H9 (cell line): ENCODE measurements at regions not wholly inside any gene's neighbourhood (a gene's known extent, or its start where the extent isn't known, plus 50 kb on each side); places are given as distances from the start of the nearest gene placed in this dataset.

Experiments used
- DNase-seq: peaks from one replicate; pipeline ENCODE4 v3.0.0-alpha.2; 2017
- H2AFZ ChIP-seq: one replicate; pipeline ENCODE4 v1.6.1; 2013; ENCODE audit warnings: mild to moderate bottlenecking, low read length, control low read depth, moderate library complexity
- H2AK5ac ChIP-seq: 2 replicates; pipeline ENCODE4 v1.6.1; 2013; ENCODE audit warnings: low read length, control low read depth, mixed read lengths; ENCODE audit not compliant: insufficient read length
- H2BK120ac ChIP-seq: one replicate; pipeline ENCODE4 v1.6.1; 2013; ENCODE audit warnings: low read depth, mild to moderate bottlenecking, low read length, control low read depth, inconsistent platforms; ENCODE audit not compliant: poor library complexity, severe bottlenecking
- H2BK12ac ChIP-seq: 2 replicates; pipeline ENCODE4 v1.6.1; 2013; ENCODE audit warnings: low read length, control low read depth, mixed read lengths, low read depth; ENCODE audit not compliant: insufficient read length
- H2BK15ac ChIP-seq: 2 replicates; pipeline ENCODE4 v1.6.1; 2013; ENCODE audit warnings: low read depth, low read length, control low read depth
- H2BK20ac ChIP-seq: one replicate; pipeline ENCODE4 v1.6.1; 2013; ENCODE audit warnings: low read depth, mild to moderate bottlenecking, low read length, control low read depth, inconsistent platforms; ENCODE audit not compliant: poor library complexity, severe bottlenecking
- H2BK5ac ChIP-seq: 2 replicates; pipeline ENCODE4 v1.6.1; 2013; ENCODE audit warnings: low read length, control low read depth, mixed read lengths; ENCODE audit not compliant: insufficient read length
- H3K14ac ChIP-seq: 2 replicates; pipeline ENCODE4 v1.6.1; 2013; ENCODE audit warnings: low read length, control low read depth; ENCODE audit not compliant: insufficient read depth
- H3K18ac ChIP-seq: 2 replicates; pipeline ENCODE4 v1.6.1; 2013; ENCODE audit warnings: low read depth, mild to moderate bottlenecking, mixed read lengths, low read length, control low read depth; ENCODE audit not compliant: insufficient read length
- H3K23ac ChIP-seq: 2 replicates; pipeline ENCODE4 v1.6.1; 2013; ENCODE audit warnings: low read length, control low read depth, mixed read lengths, low read depth; ENCODE audit not compliant: insufficient read length
- H3K23me2 ChIP-seq: 2 replicates; pipeline ENCODE4 v1.6.1; 2013; ENCODE audit warnings: low read depth, mild to moderate bottlenecking, mixed read lengths, low read length, control low read depth; ENCODE audit not compliant: insufficient read length, poor library complexity, severe bottlenecking
- H3K27ac ChIP-seq: 2 replicates; pipeline ENCODE4 v1.5.1; 2013; ENCODE audit warnings: low read length, control low read depth, mixed read lengths, low read depth; ENCODE audit not compliant: insufficient read length
- H3K27me3 ChIP-seq: 2 replicates; pipeline ENCODE4 v1.6.1; 2013; ENCODE audit warnings: low read length, control low read depth, inconsistent platforms; ENCODE audit not compliant: insufficient read depth
- H3K4ac ChIP-seq: 2 replicates; pipeline ENCODE4 v1.6.1; 2013; ENCODE audit warnings: low read depth, mild to moderate bottlenecking, control low read depth, inconsistent platforms, low read length, moderate library complexity
- H3K4me1 ChIP-seq: 2 replicates; pipeline ENCODE4 v1.6.1; 2013; ENCODE audit warnings: low read length, control low read depth, inconsistent platforms; ENCODE audit not compliant: insufficient read depth
- H3K4me2 ChIP-seq: 2 replicates; pipeline ENCODE4 v1.6.1; 2013; ENCODE audit warnings: low read length, control low read depth, mixed read lengths; ENCODE audit not compliant: insufficient read length, insufficient read depth
- H3K56ac ChIP-seq: 2 replicates; pipeline ENCODE4 v1.6.1; 2013; ENCODE audit warnings: low read depth, mild to moderate bottlenecking, mixed read lengths, low read length, control low read depth; ENCODE audit not compliant: insufficient read length
- H3K79me1 ChIP-seq: 2 replicates; pipeline ENCODE4 v1.6.1; 2013; ENCODE audit warnings: low read depth, mild to moderate bottlenecking, moderate library complexity, low read length, control low read depth, inconsistent platforms; ENCODE audit not compliant: insufficient read depth, poor library complexity, severe bottlenecking
- H3K79me2 ChIP-seq: 2 replicates; pipeline ENCODE4 v1.6.1; 2013; ENCODE audit warnings: low read length, control low read depth, inconsistent platforms; ENCODE audit not compliant: insufficient read depth
- H3K9ac ChIP-seq: 2 replicates; pipeline ENCODE4 v1.6.1; 2013; ENCODE audit warnings: low read length, control low read depth, mixed read lengths; ENCODE audit not compliant: insufficient read length; ENCODE audit errors: extremely low read depth
- H3K9me3 ChIP-seq: one replicate; pipeline ENCODE4 v1.6.1; 2013; ENCODE audit warnings: low read depth, low read length, inconsistent platforms; ENCODE audit not compliant: control insufficient read depth
- H3T11ph ChIP-seq: one replicate; pipeline ENCODE4 v1.6.1; 2013; ENCODE audit warnings: mild to moderate bottlenecking, low read length, control low read depth, inconsistent platforms
- H4K20me1 ChIP-seq: one replicate; pipeline ENCODE4 v1.6.1; 2013; ENCODE audit not compliant: control insufficient read depth, insufficient read length, insufficient read depth
- H4K5ac ChIP-seq: 2 replicates; pipeline ENCODE4 v1.6.1; 2013; ENCODE audit warnings: low read depth, mild to moderate bottlenecking, mixed read lengths, low read length, control low read depth; ENCODE audit not compliant: insufficient read length
- H4K8ac ChIP-seq: replicated peaks from 2 replicates; pipeline ENCODE4 v1.6.1; 2013; ENCODE audit warnings: low read length, control low read depth, mixed read lengths, low read depth; ENCODE audit not compliant: insufficient read length
- H4K91ac ChIP-seq: 2 replicates; pipeline ENCODE4 v1.6.1; 2013; ENCODE audit warnings: low read depth, mild to moderate bottlenecking, moderate library complexity, mixed read lengths, low read length, control low read depth; ENCODE audit not compliant: insufficient read length
- H3K27ac Mint-ChIP-seq, 3 experiments: 2 replicates in 2 of 3; 3 replicates in 1 of 3; pipeline ENCODE4 v1.8.0; 2020 to 2021; ENCODE audit warnings: mixed read lengths in 3 of 3, mild to moderate bottlenecking in 1 of 3, moderate library complexity in 1 of 3
- H3K27me3 Mint-ChIP-seq: 2 replicates; pipeline ENCODE4 v1.8.0; 2021; ENCODE audit warnings: low read depth, mild to moderate bottlenecking, moderate library complexity, mixed read lengths
- H3K36me3 Mint-ChIP-seq, 3 experiments: 2 replicates in 2 of 3; 3 replicates in 1 of 3; pipeline ENCODE4 v1.8.0; 2020 to 2021; ENCODE audit warnings: low read depth in 3 of 3, mixed read lengths in 3 of 3; ENCODE audit not compliant: insufficient read depth in 1 of 3
- H3K4me1 Mint-ChIP-seq, 2 experiments: 2 replicates each; pipeline ENCODE4 v1.8.0; 2020; ENCODE audit warnings: mixed read lengths in 2 of 2
- H3K4me3 Mint-ChIP-seq, 2 experiments: 2 replicates in 1 of 2; 3 replicates in 1 of 2; pipeline ENCODE4 v1.8.0; 2020 to 2021; ENCODE audit warnings: mild to moderate bottlenecking in 2 of 2, mixed read lengths in 2 of 2, moderate library complexity in 1 of 2
- H3K9me3 Mint-ChIP-seq, 2 experiments: 2 replicates in 1 of 2; 3 replicates in 1 of 2; pipeline ENCODE4 v1.8.0; 2020; ENCODE audit warnings: mild to moderate bottlenecking in 2 of 2, mixed read lengths in 2 of 2, moderate library complexity in 1 of 2
- WGBS: extraction: QIAGEN DNeasy Blood & Tissue Kit; methylation state at CpG from one replicate; pipeline ENCODE4 v1.1.7; 2013; ENCODE audit warnings: missing lambda C conversion rate, low lambda C conversion rate, mixed read lengths; ENCODE audit not compliant: insufficient read length; ENCODE audit errors: extremely low coverage; 5-methylcytosine and 5-hydroxymethylcytosine counted together
- TF ChIP-seq, protein P1 (sequence below): fragments of 200-600 bp; sonication (generic); conservative IDR thresholded peaks from 3 replicates; pipeline ENCODE4 v1.8.0; 2021; ENCODE audit warnings: antibody characterized with exemption, mild to moderate bottlenecking

DNA sequence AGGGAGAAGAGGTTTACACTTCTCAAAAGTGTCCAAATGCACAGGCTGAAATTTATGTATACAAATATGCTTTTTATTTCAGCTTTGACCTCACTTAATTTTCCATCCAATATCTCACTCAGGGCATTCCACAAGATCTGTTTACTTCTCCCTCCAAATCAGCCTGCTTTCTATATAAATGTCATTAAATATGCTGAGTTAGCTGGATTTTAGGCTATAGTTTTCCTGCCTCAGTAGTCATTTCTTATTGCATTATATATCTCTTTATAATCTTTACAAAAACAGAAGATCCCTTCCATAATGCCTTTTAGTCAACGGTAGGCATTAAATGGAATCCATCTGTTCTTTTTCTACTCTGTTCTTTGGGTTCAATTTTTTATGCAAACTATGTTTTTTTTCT is 71.7 kb upstream of the KCND2 start:
- Histone ChIP-seq H3K27me3 (no peaks in the 10 kb centered on the region), H3K4ac (no peak overlapping the region), H2BK20ac (no peak overlapping the region), H3K9me3 (no peaks in the 10 kb centered on the region), H3K23me2 (no peaks in the 10 kb centered on the region), H3K18ac (no peak overlapping the region), H3K14ac (no peak overlapping the region), H2BK12ac (no peak overlapping the region), H3K9ac (no peak overlapping the region), H4K8ac (no peak overlapping the region), H4K20me1 (no peaks in the 10 kb centered on the region), H4K91ac (no peak overlapping the region), H3K56ac (no peak overlapping the region), H3K4me1 (no peaks in the 10 kb centered on the region), H3T11ph (no peak overlapping the region), H3K79me1 (no peaks in the 10 kb centered on the region), H2AK5ac (no peak overlapping the region), H3K4me2 (no peak overlapping the region), H3K23ac (no peak overlapping the region), H2BK15ac (no peak overlapping the region), H4K5ac (no peak overlapping the region), H2BK120ac (no peak overlapping the region), H2BK5ac (no peak overlapping the region), H2AFZ (no peak overlapping the region), H3K79me2 (no peaks in the 10 kb centered on the region), H3K27ac (no peak overlapping the region)
- Mint-ChIP-seq H3K4me3 (no peak overlapping the region), H3K27me3 (no peaks in the 10 kb centered on the region), H3K36me3 (no peaks in the 10 kb centered on the region), H3K9me3 (no peaks in the 10 kb centered on the region), H3K4me1 (no peaks in the 10 kb centered on the region), H3K27ac (no peak overlapping the region)
- DNase-seq: no peak
- TF ChIP-seq, protein P1, sequence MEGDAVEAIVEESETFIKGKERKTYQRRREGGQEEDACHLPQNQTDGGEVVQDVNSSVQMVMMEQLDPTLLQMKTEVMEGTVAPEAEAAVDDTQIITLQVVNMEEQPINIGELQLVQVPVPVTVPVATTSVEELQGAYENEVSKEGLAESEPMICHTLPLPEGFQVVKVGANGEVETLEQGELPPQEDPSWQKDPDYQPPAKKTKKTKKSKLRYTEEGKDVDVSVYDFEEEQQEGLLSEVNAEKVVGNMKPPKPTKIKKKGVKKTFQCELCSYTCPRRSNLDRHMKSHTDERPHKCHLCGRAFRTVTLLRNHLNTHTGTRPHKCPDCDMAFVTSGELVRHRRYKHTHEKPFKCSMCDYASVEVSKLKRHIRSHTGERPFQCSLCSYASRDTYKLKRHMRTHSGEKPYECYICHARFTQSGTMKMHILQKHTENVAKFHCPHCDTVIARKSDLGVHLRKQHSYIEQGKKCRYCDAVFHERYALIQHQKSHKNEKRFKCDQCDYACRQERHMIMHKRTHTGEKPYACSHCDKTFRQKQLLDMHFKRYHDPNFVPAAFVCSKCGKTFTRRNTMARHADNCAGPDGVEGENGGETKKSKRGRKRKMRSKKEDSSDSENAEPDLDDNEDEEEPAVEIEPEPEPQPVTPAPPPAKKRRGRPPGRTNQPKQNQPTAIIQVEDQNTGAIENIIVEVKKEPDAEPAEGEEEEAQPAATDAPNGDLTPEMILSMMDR: no peak
- WGBS: no CpG with 5 or more reads among the region's 1 CpG
